ENCODE measurements at regions not wholly inside any gene's neighbourhood (a gene's known extent, or its start where the extent isn't known, plus 50 kb on each side); places are given as distances from the start of the nearest gene placed in this dataset.

DNA sequence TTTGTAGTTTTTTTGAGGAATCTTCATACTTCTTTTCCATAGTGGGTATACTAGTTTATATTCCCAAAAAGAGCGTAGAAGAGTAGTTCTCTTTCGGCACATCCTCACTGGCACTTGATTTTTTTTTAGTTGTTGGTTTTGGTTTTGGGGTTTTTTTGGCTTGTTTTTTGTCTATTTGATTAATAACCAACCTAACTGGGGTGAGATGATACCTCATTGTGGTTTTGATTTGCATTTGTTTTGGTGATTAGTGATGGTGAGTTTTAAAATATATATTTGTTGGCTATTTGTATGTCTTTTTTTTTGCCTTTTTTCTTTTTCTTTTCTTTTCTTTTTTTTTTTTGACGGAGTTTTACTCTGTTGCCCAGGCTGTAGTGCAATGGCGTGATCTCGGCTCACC, 69.7 kb upstream of the BTG1 start:
- no peak for TF ChIP-seq CTCF (conservative IDR thresholded peaks at IDR 0.05)
- TF ChIP-seq EZH2 (IDR thresholded peaks at IDR 0.05; ENCODE audit: low read depth): no peak
